B cell (primary cell): ENCODE measurements at regions not wholly inside any gene's neighbourhood (a gene's known extent, or its start where the extent isn't known, plus 50 kb on each side); places are given as distances from the start of the nearest gene placed in this dataset.

ENCODE experiments used
- ATAC-seq: fragments of 200-7000 bp; cut with Tn5 transposase; one replicate; pipeline ENCODE4 v1.10.0; 2021; ENCODE audit warnings: low read depth, mild to moderate bottlenecking, moderate number of reproducible peaks, moderate library complexity
- CTCF ChIA-PET: fragments of 350-600 bp; sonication (Branson Sonifier 250); formaldehyde crosslinking; loops from one replicate; lab custom pipeline; 2021; ENCODE audit warnings: antibody characterized with exemption, inconsistent platforms; lab: Charles Lee
- POLR2A ChIA-PET: fragments of 350-600 bp; sonication (Branson Sonifier 250); formaldehyde crosslinking; loops from one replicate; lab custom pipeline; 2021; ENCODE audit warnings: antibody characterized with exemption; lab: Charles Lee
- DNase-seq: peaks from one replicate; pipeline ENCODE4 v3.0.0; 2013
- H2AFZ ChIP-seq: 2 replicates; pipeline ENCODE4 v1.6.1; 2012; ENCODE audit warnings: mild to moderate bottlenecking, low read depth, low read length; ENCODE audit not compliant: insufficient read depth, poor library complexity, severe bottlenecking
- H3K27ac ChIP-seq, 2 donors: 1 replicate in 1 of 2; 2 replicates in 1 of 2; pipeline ENCODE4 v1.5.1; 2012 to 2013; ENCODE audit warnings: low read length in 2 of 2, mild to moderate bottlenecking in 2 of 2, moderate library complexity in 1 of 2
- H3K27me3 ChIP-seq, 4 experiments: fragments of 200-600 bp in 1 of 4; sonication (generic) in 1 of 4; replicated peaks in 1 of 4; 1 replicate in 2 of 4; 2 replicates in 2 of 4; pipeline versions ENCODE4 v1.6.1 to v1.7.0; 2013 to 2016; ENCODE audit warnings: low read length in 3 of 4, mild to moderate bottlenecking in 2 of 4, mixed read lengths in 1 of 4, moderate library complexity in 1 of 4; ENCODE audit not compliant: insufficient read depth in 4 of 4, control insufficient read depth in 3 of 4; ENCODE audit errors: control extremely low read depth in 1 of 4
- H3K36me3 ChIP-seq, 2 experiments: replicated peaks in 1 of 2; 1 replicate in 1 of 2; 2 replicates in 1 of 2; pipeline versions ENCODE4 v1.6.1 to v1.7.1; 2013; ENCODE audit warnings: low read length in 1 of 2; ENCODE audit not compliant: insufficient read depth in 2 of 2, control insufficient read depth in 1 of 2; ENCODE audit errors: control extremely low read depth in 1 of 2, extremely low read depth in 1 of 2
- H3K4me1 ChIP-seq, 2 donors: fragments of 200-600 bp in 1 of 2; sonication (generic) in 1 of 2; 1 replicate in 1 of 2; 2 replicates in 1 of 2; pipeline versions ENCODE4 v1.5.1 to v1.6.1; 2013 to 2017; ENCODE audit warnings: low read length in 2 of 2; ENCODE audit not compliant: control insufficient read depth in 2 of 2, insufficient read depth in 2 of 2
- H3K4me2 ChIP-seq: replicated peaks from 2 replicates; pipeline ENCODE3; 2012; ENCODE audit warnings: mild to moderate bottlenecking, low read depth, low read length; ENCODE audit not compliant: poor library complexity, severe bottlenecking
- H3K4me3 ChIP-seq, 5 experiments: fragments of 200-600 bp in 1 of 5; sonication (generic) in 1 of 5; 1 replicate in 3 of 5; 2 replicates in 2 of 5; pipeline versions ENCODE4 v1.5.1 to v1.7.0; 2011 to 2016; ENCODE audit warnings: low read length in 4 of 5, mild to moderate bottlenecking in 4 of 5, low read depth in 2 of 5, control low read depth in 1 of 5, moderate library complexity in 1 of 5; ENCODE audit not compliant: insufficient read depth in 1 of 5; ENCODE audit errors: control extremely low read depth in 1 of 5, extremely low read depth in 1 of 5
- H3K79me2 ChIP-seq: fragments of 200-600 bp; sonication (generic); one replicate; pipeline ENCODE4 v1.6.0; 2016; ENCODE audit warnings: low read length; ENCODE audit not compliant: control insufficient read depth, insufficient read depth
- H3K9ac ChIP-seq: fragments of 200-600 bp; sonication (generic); 2 replicates; pipeline ENCODE4 v1.6.1; 2017; ENCODE audit warnings: mild to moderate bottlenecking, low read length, moderate library complexity
- H3K9me3 ChIP-seq, 3 donors: one replicate each; pipeline versions ENCODE4 v1.6.1 to v1.7.1; 2013; ENCODE audit warnings: low read length in 2 of 3; ENCODE audit not compliant: control insufficient read depth in 2 of 3, insufficient read depth in 1 of 3; ENCODE audit errors: control extremely low read depth in 1 of 3
- H4K20me1 ChIP-seq: 2 replicates; pipeline ENCODE4 v1.6.0; 2012; ENCODE audit warnings: mild to moderate bottlenecking, low read length; ENCODE audit not compliant: insufficient read depth, control insufficient read depth, poor library complexity, severe bottlenecking
- H3K27ac Mint-ChIP-seq: one replicate; pipeline ENCODE4 v1.8.0; 2021; ENCODE audit warnings: mixed read lengths
- H3K27me3 Mint-ChIP-seq: one replicate; pipeline ENCODE4 v1.8.0; 2021; ENCODE audit warnings: mixed read lengths
- H3K4me1 Mint-ChIP-seq: one replicate; pipeline ENCODE4 v1.8.0; 2021; ENCODE audit warnings: mixed read lengths
- H3K4me3 Mint-ChIP-seq: one replicate; pipeline ENCODE4 v1.8.0; 2021; ENCODE audit warnings: mixed read lengths
- H3K9me3 Mint-ChIP-seq: one replicate; pipeline ENCODE4 v1.8.0; 2022; ENCODE audit warnings: mixed read lengths; ENCODE audit not compliant: insufficient read depth
- CTCF ChIP-seq: fragments of 200-600 bp; IDR thresholded peaks from one replicate; pipeline ENCODE4 v1.8.0; 2022; ENCODE audit warnings: antibody characterized with exemption, mild to moderate bottlenecking
- EZH2 ChIP-seq: IDR thresholded peaks from 2 replicates; pipeline ENCODE4 v1.6.1; 2012; ENCODE audit warnings: borderline replicate concordance, low read depth, mild to moderate bottlenecking, moderate library complexity, low read length; ENCODE audit not compliant: insufficient read depth, poor library complexity, severe bottlenecking
- WGBS: methylation state at CpG from one replicate; pipeline ENCODE4 v1.1.5; 2013; ENCODE audit warnings: missing lambda C conversion rate; ENCODE audit not compliant: insufficient coverage; 5-methylcytosine and 5-hydroxymethylcytosine counted together
- intact Hi-C: fragments of 100-400 bp; cut with micrococcal nuclease; formaldehyde crosslinking; loops from one replicate; pipeline ENCODE4 v1.10.0; 2022

GRCh38 chr4:135120195-135120594, 918.6 kb upstream of the PABPC4L start:
- no peak overlapping the region for H3K9ac ChIP-seq
- ChIA-PET CTCF (no interaction called here), POLR2A (no interaction called here)
- intact Hi-C loops: no loop called here
- no peaks in the 10 kb centered on the region for H4K20me1 ChIP-seq
- H3K4me1 Mint-ChIP-seq: no peaks in the 10 kb centered on the region
- no peaks in the 10 kb centered on the region for H3K9me3 ChIP-seq
- no peak overlapping the region for H3K27ac Mint-ChIP-seq
- no peak overlapping the region for H3K4me3 Mint-ChIP-seq
- no peak overlapping the region for H3K4me2 ChIP-seq
- H3K4me3 ChIP-seq: no peak overlapping the region
- DNase-seq (no peak), ATAC-seq (no peak)
- no peaks in the 10 kb centered on the region for H3K36me3 ChIP-seq
- H3K9me3 Mint-ChIP-seq: no peaks in the 10 kb centered on the region
- no peaks in the 10 kb centered on the region for H3K27me3 Mint-ChIP-seq
- no peak overlapping the region for H2AFZ ChIP-seq
- no peak overlapping the region for H3K27ac ChIP-seq
- TF ChIP-seq EZH2: no peak
- TF ChIP-seq CTCF: no peak
- no peaks in the 10 kb centered on the region for H3K79me2 ChIP-seq
- WGBS: 75% methylated on average over 1 of the region's 4 CpGs
- H3K27me3 ChIP-seq: no peaks in the 10 kb centered on the region
- no peaks in the 10 kb centered on the region for H3K4me1 ChIP-seq

- H3K4me1 Mint-ChIP-seq: no peaks in the 10 kb centered on the region
- Histone ChIP-seq H3K36me3 (no peaks in the 10 kb centered on the region), H3K4me3 (no peak overlapping the region), H3K27ac (no peak overlapping the region), H3K4me1 (no peaks in the 10 kb centered on the region), H4K20me1 (no peaks in the 10 kb centered on the region), H3K9me3 (peaks cover 0 to 8% (median 0%) of the 10 kb centered on the region in 3 donors), H3K4me2 (no peak overlapping the region), H2AFZ (no peak overlapping the region), H3K27me3 (no peaks in the 10 kb centered on the region), H3K9ac (no peak overlapping the region), H3K79me2 (no peaks in the 10 kb centered on the region)
- H3K27ac Mint-ChIP-seq: no peak overlapping the region
- no peak overlapping the region for H3K4me3 Mint-ChIP-seq
- H3K9me3 Mint-ChIP-seq: peaks cover 3% of the 10 kb centered on the region
- ATAC-seq: no peak
- intact Hi-C loops: no loop called here
- POLR2A ChIA-PET: no interaction called here
- H3K27me3 Mint-ChIP-seq: no peaks in the 10 kb centered on the region
- WGBS: 100% methylated on average over 1 of the region's 2 CpGs
- TF ChIP-seq CTCF (no peak), EZH2 (no peak)
- DNase-seq: no peak
- CTCF ChIA-PET: no interaction called here
Measured at GRCh38 chr4:135114079-135114478, 912.5 kb upstream of the PABPC4L start.
